ENCODE measurements at regions not wholly inside any gene's neighbourhood (a gene's known extent, or its start where the extent isn't known, plus 50 kb on each side); places are given as distances from the start of the nearest gene placed in this dataset.
"Not testable (repeated sequence)": the region's sequence is repeated elsewhere in the genome, so short reads cannot be mapped to it uniquely, and the experiment has no call there.

GRCh38 chr20:5393218-5393870 lies 76.6 kb upstream of the PROKR2 start:
- no peak for TF ChIP-seq CTCF (conservative IDR thresholded peaks at IDR 0.05; ENCODE audit: control insufficient read depth, insufficient read depth, low read depth, low read length)
- H3K4me3 ChIP-seq (ENCODE audit: control insufficient read depth, low read depth, low read length) = no peak overlapping the region
- no peak for DNase-seq (ENCODE audit: low read depth)

- no peak for TF ChIP-seq CTCF (conservative IDR thresholded peaks at IDR 0.05; ENCODE audit: control insufficient read depth, insufficient read depth, low read depth, low read length)
- no peak overlapping the region for H3K4me3 ChIP-seq (ENCODE audit: control insufficient read depth, low read depth, low read length)
- DNase-seq (ENCODE audit: low read depth) = no peak
Measured at GRCh38 chr20:5390720-5391119, 74.0 kb upstream of the PROKR2 start.

- not testable (repeated sequence) for H3K4me3 ChIP-seq (ENCODE audit: control insufficient read depth, low read depth, low read length); DNase-seq (ENCODE audit: low read depth)
Measured at GRCh38 chr20:5386846-5387245, 70.1 kb upstream of the PROKR2 start.

- not testable (repeated sequence) for H3K4me3 ChIP-seq (ENCODE audit: control insufficient read depth, low read depth, low read length); DNase-seq (ENCODE audit: low read depth)
Measured at GRCh38 chr20:5381527-5381926, 64.8 kb upstream of the PROKR2 start.

- no peak for DNase-seq (ENCODE audit: low read depth)
- H3K4me3 ChIP-seq (ENCODE audit: control insufficient read depth, low read depth, low read length) = no peak overlapping the region
- TF ChIP-seq CTCF (conservative IDR thresholded peaks at IDR 0.05; ENCODE audit: control insufficient read depth, insufficient read depth, low read depth, low read length) = no peak
Measured at GRCh38 chr20:5377484-5377883, 60.7 kb upstream of the PROKR2 start.

- TF ChIP-seq CTCF (conservative IDR thresholded peaks at IDR 0.05; ENCODE audit: control insufficient read depth, insufficient read depth, low read depth, low read length) = no peak
- no peak for DNase-seq (ENCODE audit: low read depth)
- H3K4me3 ChIP-seq (ENCODE audit: control insufficient read depth, low read depth, low read length) = no peak overlapping the region
Measured at GRCh38 chr20:5376228-5376627, 59.5 kb upstream of the PROKR2 start.

- no peak overlapping the region for H3K4me3 ChIP-seq (ENCODE audit: control insufficient read depth, low read depth, low read length)
- no peak for DNase-seq (ENCODE audit: low read depth)
- no peak for TF ChIP-seq CTCF (conservative IDR thresholded peaks at IDR 0.05; ENCODE audit: control insufficient read depth, insufficient read depth, low read depth, low read length)
Measured at GRCh38 chr20:5374171-5374570, 57.4 kb upstream of the PROKR2 start.

- H3K4me3 ChIP-seq (ENCODE audit: control insufficient read depth, low read depth, low read length) = no peak overlapping the region
- no peak for TF ChIP-seq CTCF (conservative IDR thresholded peaks at IDR 0.05; ENCODE audit: control insufficient read depth, insufficient read depth, low read depth, low read length)
- no peak for DNase-seq (ENCODE audit: low read depth)
Measured at GRCh38 chr20:5372371-5372770, 55.6 kb upstream of the PROKR2 start.
